K562 (cell line): ENCODE measurements at regions not wholly inside any gene's neighbourhood (a gene's known extent, or its start where the extent isn't known, plus 50 kb on each side); places are given as distances from the start of the nearest gene placed in this dataset.

Experiments used
- ATAC-seq: fragments of 200-7000 bp; cut with Tn5 transposase; 3 replicates; pipeline ENCODE4 v1.9.1; 2020; ENCODE audit warnings: moderate library complexity
- BruUV-seq: library from RNA; stranded (reverse); fragments of 400-500 nt; replicated peaks from 2 replicates; lab custom pipeline; 2021; lab: Mats Ljungman, UMichigan
- CTCF ChIA-PET: fragments of 300-600 bp; formaldehyde crosslinking; extraction: SDS; loops from one replicate; lab custom pipeline; 2021; ENCODE audit warnings: low intra/inter-chr PET ratio; lab: Yijun Ruan, JAX
- POLR2A ChIA-PET: fragments of 300-600, 350-650 bp; sonication (Branson Sonifier 250); formaldehyde crosslinking; extraction: SDS; loops from one replicate; lab custom pipeline; 2021; ENCODE audit warnings: antibody characterized with exemption, inconsistent platforms; lab: Yijun Ruan, JAX
- DNase-seq, 4 experiments: peaks; one replicate each; pipeline versions ENCODE4 v3.0.0 to v3.0.0-alpha.2; 2011 to 2018; ENCODE audit warnings: low spot score in 3 of 4, mixed read lengths in 3 of 4; ENCODE audit errors: extremely low read depth in 1 of 4
- FAIRE-seq: peaks from 2 replicates; lab custom pipeline; 2011; peaks lifted over from hg19 to GRCh38; lab: Jason Lieb, UNC
- H2AFZ ChIP-seq: 2 replicates; pipeline ENCODE4 v1.6.0; 2011; ENCODE audit warnings: low read depth, low read length, control low read depth, inconsistent platforms
- H3K27ac ChIP-seq: fragments of 200-600 bp; 3 replicates; pipeline ENCODE4 v1.8.0; 2011; ENCODE audit warnings: low read depth, mild to moderate bottlenecking, control low read depth, inconsistent platforms, low read length, moderate library complexity, mixed read lengths; ENCODE audit errors: extremely low read depth
- H3K27me3 ChIP-seq, 2 experiments: fragments of 300-600 bp in 1 of 2; 2 replicates in 1 of 2; 3 replicates in 1 of 2; pipeline versions ENCODE4 v1.6.0 to v1.8.0; 2011; ENCODE audit warnings: inconsistent platforms in 2 of 2, low read length in 2 of 2, mild to moderate bottlenecking in 1 of 2, mixed read lengths in 1 of 2, moderate library complexity in 1 of 2; ENCODE audit not compliant: control insufficient read depth in 2 of 2, insufficient read depth in 2 of 2
- H3K36me3 ChIP-seq: fragments of 300-600 bp; 3 replicates; pipeline ENCODE4 v1.8.0; 2011; ENCODE audit warnings: mild to moderate bottlenecking, low read length, inconsistent platforms; ENCODE audit not compliant: control insufficient read depth, insufficient read depth
- H3K4me1 ChIP-seq, 2 experiments: fragments of 200-600 bp in 1 of 2; replicated peaks in 1 of 2; 2 replicates in 1 of 2; 3 replicates in 1 of 2; pipeline versions ENCODE4 v1.5.1 to v1.8.0; 2011; ENCODE audit warnings: inconsistent platforms in 2 of 2, low read length in 2 of 2, mild to moderate bottlenecking in 1 of 2, mixed read lengths in 1 of 2, moderate library complexity in 1 of 2; ENCODE audit not compliant: control insufficient read depth in 2 of 2, insufficient read depth in 2 of 2
- H3K4me2 ChIP-seq: 2 replicates; pipeline ENCODE4 v1.6.1; 2011; ENCODE audit warnings: low read length, control low read depth, inconsistent platforms, mixed read lengths; ENCODE audit not compliant: insufficient read depth
- H3K4me3 ChIP-seq: fragments of 200-600 bp; sonication (generic), shearing (Covaris generic); 2 replicates; pipeline ENCODE4 v1.5.1; 2016; ENCODE audit warnings: control low read depth, inconsistent platforms
- H3K79me2 ChIP-seq: fragments of 200-600 bp; 3 replicates; pipeline ENCODE4 v1.8.0; 2011; ENCODE audit warnings: low read length, inconsistent platforms; ENCODE audit not compliant: control insufficient read depth, insufficient read depth
- H3K9ac ChIP-seq, 2 experiments: 2 replicates each; pipeline versions ENCODE4 v1.6.0 to v1.6.1; 2011; ENCODE audit warnings: low read depth in 2 of 2, low read length in 2 of 2, control low read depth in 1 of 2, inconsistent platforms in 1 of 2, mild to moderate bottlenecking in 1 of 2, mixed read lengths in 1 of 2; ENCODE audit not compliant: insufficient read depth in 1 of 2
- H3K9me1 ChIP-seq: one replicate; pipeline ENCODE4 v1.6.0; 2011; ENCODE audit warnings: inconsistent platforms, mild to moderate bottlenecking, low read length, moderate library complexity; ENCODE audit not compliant: control insufficient read depth, insufficient read depth
- H3K9me3 ChIP-seq: replicated peaks from 2 replicates; pipeline ENCODE4 v1.5.1; 2011; ENCODE audit warnings: low read depth, low read length, inconsistent platforms; ENCODE audit not compliant: control insufficient read depth, insufficient read depth
- H4K20me1 ChIP-seq: replicated peaks from 2 replicates; pipeline ENCODE4 v1.6.1; 2011; ENCODE audit warnings: low read length, inconsistent platforms, mixed read lengths; ENCODE audit not compliant: control insufficient read depth, insufficient read depth
- DEAF1 ChIP-seq: fragments of 450-650 bp; formaldehyde crosslinking; IDR thresholded peaks from 2 replicates; pipeline ENCODE4 v1.4.0; 2020; ENCODE audit warnings: mild to moderate bottlenecking, moderate library complexity
- DNMT1 ChIP-seq: fragments of 450-650 bp; IDR thresholded peaks from 2 replicates; pipeline ENCODE4 v1.6.1; 2016; ENCODE audit warnings: antibody characterized with exemption, mild to moderate bottlenecking
- ILF3 ChIP-seq: fragments of 450-650 bp; IDR thresholded peaks from 2 replicates; pipeline ENCODE4 v1.6.1; 2018; ENCODE audit warnings: antibody characterized with exemption, mild to moderate bottlenecking, moderate library complexity, borderline replicate concordance
- KAT2B ChIP-seq: IDR thresholded peaks from one replicate; pipeline ENCODE4 v1.6.1; 2012; ENCODE audit warnings: low read depth, mild to moderate bottlenecking, control low read depth, inconsistent platforms, low read length, moderate library complexity
- KHSRP ChIP-seq: fragments of 450-650 bp; IDR thresholded peaks from 2 replicates; pipeline ENCODE4 v1.6.1; 2017
- MAX ChIP-seq: sonication (generic); formaldehyde crosslinking; IDR thresholded peaks from 2 replicates; pipeline ENCODE4 v1.9.0; 2022; ENCODE audit warnings: mild to moderate bottlenecking, missing genetic modification reagents
- RAD21 ChIP-seq, 2 experiments: fragments of 250-450 bp in 1 of 2; fragments of 450-650 bp in 1 of 2; sonication (Bioruptor Pico) in 1 of 2; formaldehyde crosslinking in 1 of 2; IDR thresholded peaks in 1 of 2; conservative IDR thresholded peaks in 1 of 2; 2 replicates each; pipeline versions ENCODE4 v1.4.0 to v1.8.0; 2020 to 2022; ENCODE audit warnings: mild to moderate bottlenecking in 2 of 2, moderate library complexity in 1 of 2
- SRF ChIP-seq, 2 experiments: fragments of 250-450, 450-650 bp in 1 of 2; sonication (Bioruptor Pico) in 1 of 2; sonication (generic) in 1 of 2; formaldehyde crosslinking; IDR thresholded peaks; 2 replicates each; pipeline versions ENCODE4 v1.5.0 to v1.5.1; 2020 to 2022; ENCODE audit warnings: mild to moderate bottlenecking in 1 of 2, missing genetic modification reagents in 1 of 2
- TAF9B ChIP-seq: fragments of 450-650 bp; IDR thresholded peaks from 2 replicates; pipeline ENCODE4 v1.6.1; 2018; ENCODE audit warnings: mild to moderate bottlenecking; ENCODE audit not compliant: partially characterized antibody
- VEZF1 ChIP-seq: fragments of 200-800 bp; sonication (Bioruptor generic); IDR thresholded peaks from 2 replicates; pipeline ENCODE4 v1.6.1; 2017; ENCODE audit warnings: missing genetic modification characterization, missing compliant biosample characterization
- ZFP30 ChIP-seq: fragments of 250-450 bp; sonication (Bioruptor Pico); IDR thresholded peaks from 2 replicates; pipeline ENCODE4 v1.8.0; 2022; ENCODE audit warnings: moderate library complexity, mild to moderate bottlenecking, inconsistent platforms, borderline replicate concordance
- ZNF217 ChIP-seq: sonication (generic); formaldehyde crosslinking; IDR thresholded peaks from 2 replicates; pipeline ENCODE4 v1.8.0; 2022; ENCODE audit warnings: mild to moderate bottlenecking, missing genetic modification reagents
- WGBS: fragments of 100-300 bp; shearing (Covaris generic); methylation state at CpG from one replicate; pipeline ENCODE4 v1.1.6; 2016; ENCODE audit warnings: low coverage, mixed read lengths; ENCODE audit not compliant: insufficient coverage; ENCODE audit errors: missing lambda C conversion rate; 5-methylcytosine and 5-hydroxymethylcytosine counted together
- in situ Hi-C: fragments of 300-500 bp; cut with MboI; formaldehyde crosslinking; loops from 4 replicates; pipeline ENCODE4 v1.15.0; 2018; ENCODE audit warnings: inconsistent platforms, mixed read lengths
- intact Hi-C: fragments of 100-400 bp; cut with micrococcal nuclease; formaldehyde crosslinking; loops from 2 replicates; pipeline ENCODE4 v1.14.2; 2022

- H3K9me3 ChIP-seq = no peaks in the 10 kb centered on the region
- no peak overlapping the region for H3K27ac ChIP-seq
- intact Hi-C loops = no loop called here
- POLR2A ChIA-PET = no interaction called here
- H3K79me2 ChIP-seq = peaks cover 74% of the 10 kb centered on the region
- H3K4me1 ChIP-seq = peaks cover 0 to 12% of the 10 kb centered on the region in 2 experiments; a peak in 2 of 5 replicates
- H2AFZ ChIP-seq = no peak overlapping the region
- CTCF ChIA-PET = no interaction called here
- peaks cover 56% of the 10 kb centered on the region for H3K36me3 ChIP-seq
- ATAC-seq = no peak
- no peaks in the 10 kb centered on the region for H3K9me1 ChIP-seq
- in situ Hi-C loops = loop anchor here (25.0 kb wide), 1 partner anchor 636 kb away; no protein-coding TSS in a partner anchor
- no peak for DNase-seq
- no peak for TF ChIP-seq ZFP30 (CRISPR knock-in tag)
- TF ChIP-seq SRF (CRISPR knock-in tag; IDR thresholded peaks at IDR 0.05) = no peak
- TF ChIP-seq ZNF217 (CRISPR knock-in tag) = no peak
- no peak for TF ChIP-seq DNMT1
- no peak for TF ChIP-seq KHSRP
- TF ChIP-seq, all 486 proteins: peak for 0
- no peak overlapping the region for H3K4me3 ChIP-seq
- no peaks in the 10 kb centered on the region for H4K20me1 ChIP-seq
- BruUV-seq = no TSS peak
- no peak for FAIRE-seq
- H3K27me3 ChIP-seq = no peaks in the 10 kb centered on the region
- no peak overlapping the region for H3K4me2 ChIP-seq
- no peak overlapping the region for H3K9ac ChIP-seq
Measured at GRCh38 chrX:131826572-131826971, 196.5 kb upstream of the STK26 start.

GRCh38 chrX:131827935-131828334 is 195.2 kb upstream of the STK26 start:
- no peaks in the 10 kb centered on the region for H3K9me1 ChIP-seq
- peaks cover 0 to 12% of the 10 kb centered on the region in 2 experiments; a peak in 2 of 5 replicates for H3K4me1 ChIP-seq
- CTCF ChIA-PET = interaction anchor here (1.2 kb wide), 1 partner anchor 785 kb away, joined by 3 read pairs; no protein-coding TSS in a partner anchor
- POLR2A ChIA-PET = no interaction called here
- 0% methylated on average over 2 of the region's 2 CpGs for WGBS
- DNase-seq (peak; percentile 17 to 75 (median 40)), ATAC-seq (peak; percentile 71), FAIRE-seq (peak; percentile 86)
- H3K9ac ChIP-seq = peak overlapping the region; percentile 29 to 80; a peak in 3 of 4 replicates
- peak overlapping the region; percentile 70 for H3K27ac ChIP-seq
- intact Hi-C loops = loop anchor here (1.0 kb wide), 1 partner anchor 390 kb away; no protein-coding TSS in a partner anchor
- no peaks in the 10 kb centered on the region for H3K27me3 ChIP-seq
- H3K4me2 ChIP-seq = peak overlapping the region; percentile 89
- no peaks in the 10 kb centered on the region for H3K9me3 ChIP-seq
- no TSS peak for BruUV-seq
- H3K79me2 ChIP-seq = peaks cover 66% of the 10 kb centered on the region
- in situ Hi-C loops = loop anchor here (25.0 kb wide), 1 partner anchor 634 kb away; no protein-coding TSS in a partner anchor
- peak overlapping the region; percentile 53 for H3K4me3 ChIP-seq
- H4K20me1 ChIP-seq = no peaks in the 10 kb centered on the region
- H2AFZ ChIP-seq = 0 out of 2 replicates have a peak overlapping the region, but pooled peaks have one; percentile 34
- peaks cover 44% of the 10 kb centered on the region for H3K36me3 ChIP-seq
- TF ChIP-seq TAF9B (no peak), DEAF1 (CRISPR knock-in tag) (peak; percentile 40; the same call in 1 of the 2 replicates), KAT2B (no peak), MAX (CRISPR knock-in tag) (no peak), ILF3 (no peak), VEZF1 (peak; percentile 61), RAD21 (CRISPR knock-in tag; conservative IDR thresholded peaks at IDR 0.05 in 1 of 2, IDR thresholded peaks at IDR 0.05 in 1 of 2) (peak; percentile 58 to 68)
